K562 (cell line): ENCODE measurements at regions not wholly inside any gene's neighbourhood (a gene's known extent, or its start where the extent isn't known, plus 50 kb on each side); places are given as distances from the start of the nearest gene placed in this dataset.
A peak's percentile ranks its signal among the peaks of the same experiment; 100 is the strongest.

ENCODE experiments used
- CEBPB ChIP-seq: fragments of 450-650 bp; IDR thresholded peaks from 2 replicates; pipeline ENCODE4 v1.6.1; 2016; ENCODE audit warnings: missing genetic modification characterization, missing compliant biosample characterization
- CREB1 ChIP-seq, 2 experiments: sonication (generic) in 1 of 2; formaldehyde crosslinking in 1 of 2; IDR thresholded peaks; 2 replicates each; pipeline versions ENCODE4 v1.6.1 to v1.8.0; 2012 to 2022; ENCODE audit warnings: inconsistent platforms in 1 of 2, mild to moderate bottlenecking in 1 of 2, missing genetic modification reagents in 1 of 2, moderate library complexity in 1 of 2
- DDX20 ChIP-seq: fragments of 450-650 bp; IDR thresholded peaks from 2 replicates; pipeline ENCODE4 v1.6.1; 2016; ENCODE audit warnings: missing genetic modification characterization, low read depth, mild to moderate bottlenecking, missing compliant biosample characterization, moderate library complexity
- EP400 ChIP-seq: fragments of 450-650 bp; IDR thresholded peaks from 2 replicates; pipeline ENCODE4 v1.6.1; 2017; ENCODE audit warnings: antibody characterized with exemption, mild to moderate bottlenecking, moderate library complexity
- GTF2A2 ChIP-seq: IDR thresholded peaks from 2 replicates; pipeline ENCODE4 v1.6.1; 2016; ENCODE audit warnings: mild to moderate bottlenecking, missing genetic modification characterization, missing compliant biosample characterization
- IRF9 ChIP-seq: fragments of 450-650 bp; IDR thresholded peaks from 2 replicates; pipeline ENCODE4 v1.6.1; 2016; ENCODE audit warnings: missing biosample characterization, missing genetic modification characterization
- L3MBTL2 ChIP-seq: fragments of 450-650 bp; IDR thresholded peaks from 2 replicates; pipeline ENCODE4 v1.6.1; 2016; ENCODE audit warnings: mild to moderate bottlenecking, moderate library complexity
- LARP7 ChIP-seq: fragments of 450-650 bp; IDR thresholded peaks from 2 replicates; pipeline ENCODE4 v1.6.1; 2016
- MAFK ChIP-seq: IDR thresholded peaks from 2 replicates; pipeline ENCODE4 v1.6.1; 2011; ENCODE audit warnings: low read length, improper control_type of control experiment
- MAZ ChIP-seq, 2 experiments: fragments of 450-650 bp in 1 of 2; sonication (generic) in 1 of 2; formaldehyde crosslinking; IDR thresholded peaks in 1 of 2; conservative IDR thresholded peaks in 1 of 2; 2 replicates each; pipeline versions ENCODE4 v1.4.0 to v1.5.0; 2020; ENCODE audit warnings: mild to moderate bottlenecking in 1 of 2, missing genetic modification reagents in 1 of 2
- MCM2 ChIP-seq: fragments of 450-650 bp; IDR thresholded peaks from 2 replicates; pipeline ENCODE4 v1.6.1; 2017; ENCODE audit warnings: low read depth, mild to moderate bottlenecking
- NCOA1 ChIP-seq: fragments of 450-650 bp; IDR thresholded peaks from 2 replicates; pipeline ENCODE4 v1.6.1; 2016; ENCODE audit warnings: low read depth
- NCOA6 ChIP-seq: fragments of 450-650 bp; IDR thresholded peaks from 2 replicates; pipeline ENCODE4 v1.6.1; 2017; ENCODE audit warnings: mild to moderate bottlenecking
- OTX1 ChIP-seq: fragments of 450-650 bp; formaldehyde crosslinking; IDR thresholded peaks from 2 replicates; pipeline ENCODE4 v1.4.0; 2022; ENCODE audit warnings: mild to moderate bottlenecking
- RBM14 ChIP-seq: fragments of 200-400 bp; formaldehyde crosslinking; IDR thresholded peaks from 2 replicates; pipeline ENCODE4 v1.6.1; 2018; ENCODE audit warnings: low read depth, mild to moderate bottlenecking, low read length, moderate library complexity, borderline replicate concordance; ENCODE audit not compliant: insufficient read depth
- SIX5 ChIP-seq, 2 experiments: IDR thresholded peaks; 2 replicates each; pipeline ENCODE4 v1.6.1; 2011; ENCODE audit warnings: low read length in 2 of 2, borderline replicate concordance in 1 of 2, low read depth in 1 of 2, mild to moderate bottlenecking in 1 of 2, moderate library complexity in 1 of 2; ENCODE audit not compliant: insufficient read depth in 1 of 2
- SOX6 ChIP-seq: fragments of 450-650 bp; IDR thresholded peaks from 2 replicates; pipeline ENCODE4 v1.6.1; 2014; ENCODE audit warnings: mild to moderate bottlenecking
- TEAD1 ChIP-seq, 2 experiments: fragments of 450-650 bp in 1 of 2; sonication (generic) in 1 of 2; formaldehyde crosslinking; IDR thresholded peaks; 2 replicates each; pipeline versions ENCODE4 v1.4.0 to v1.8.0; 2020 to 2022; ENCODE audit warnings: mild to moderate bottlenecking in 2 of 2, missing genetic modification reagents in 1 of 2
- TEAD2 ChIP-seq: fragments of 450-650 bp; IDR thresholded peaks from 2 replicates; pipeline ENCODE4 v1.6.1; 2016; ENCODE audit warnings: missing genetic modification characterization, control low read depth, missing compliant biosample characterization
- TEAD4 ChIP-seq, 2 experiments: sonication (generic) in 1 of 2; formaldehyde crosslinking in 1 of 2; IDR thresholded peaks; 2 replicates each; pipeline versions ENCODE4 v1.6.1 to v1.8.0; 2012 to 2022; ENCODE audit warnings: borderline replicate concordance in 1 of 2, inconsistent platforms in 1 of 2, low read length in 1 of 2, mild to moderate bottlenecking in 1 of 2, missing genetic modification reagents in 1 of 2
- THAP12 ChIP-seq: fragments of 250-450 bp; sonication (Bioruptor Pico); IDR thresholded peaks from 2 replicates; pipeline ENCODE4 v1.9.0; 2021; ENCODE audit warnings: mild to moderate bottlenecking, inconsistent platforms
- ZC3H11A ChIP-seq: IDR thresholded peaks from 2 replicates; pipeline ENCODE4 v1.6.1; 2012; ENCODE audit warnings: low read depth, low read length, improper control_type of control experiment
- ZNF316 ChIP-seq: fragments of 450-650 bp; IDR thresholded peaks from 2 replicates; pipeline ENCODE4 v1.6.1; 2016
- TF ChIP-seq, protein P1 (sequence below): fragments of 250-450 bp; sonication (Bioruptor Pico); IDR thresholded peaks from 2 replicates; pipeline ENCODE4 v1.6.1; 2021; ENCODE audit warnings: mild to moderate bottlenecking
- TF ChIP-seq, protein P2 (sequence below): fragments of 450-650 bp; IDR thresholded peaks from 2 replicates; pipeline ENCODE4 v1.7.0; 2016; ENCODE audit warnings: borderline replicate concordance

DNA sequence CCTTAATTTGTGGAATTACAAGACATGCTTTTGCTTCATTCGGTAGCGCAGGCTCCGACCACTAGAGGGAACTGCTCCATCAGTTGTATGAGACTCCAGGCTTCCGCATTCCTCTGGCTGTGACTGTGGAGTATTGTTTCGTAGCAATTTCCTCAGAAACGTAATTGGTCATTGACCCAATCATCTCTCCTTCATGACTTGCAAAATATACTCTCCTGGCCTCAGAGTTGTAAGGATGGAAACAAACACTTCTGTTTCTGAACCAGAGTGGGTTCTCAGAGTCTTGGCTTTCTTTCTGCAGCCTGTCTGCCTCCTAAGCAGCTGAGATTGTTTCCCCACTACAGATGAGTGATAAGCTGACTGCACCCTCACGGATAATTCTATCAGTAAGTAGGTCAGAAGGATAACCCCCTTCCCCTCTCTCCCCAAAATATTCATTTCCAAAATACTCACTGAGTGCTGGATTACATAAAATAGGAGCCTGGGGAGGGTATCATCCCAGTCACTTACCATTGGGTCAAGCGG lies 146.8 kb upstream of the ZC3H12C start (continued):
- TF ChIP-seq TEAD2 (tag) (peak; percentile 91), CREB1 (IDR thresholded peaks at IDR 0.05) (peak; percentile 84), CREB1 (CRISPR knock-in tag; IDR thresholded peaks at IDR 0.05) (peak; percentile 75), SIX5 (IDR thresholded peaks at IDR 0.05; ENCODE audit: borderline replicate concordance in 1 of 2, insufficient read depth in 1 of 2, low read depth in 1 of 2, low read length in 2 of 2) (no peak), LARP7 (no peak), ZC3H11A (no peak), SOX6 (peak; percentile 64; the same call in 1 of the 2 replicates), TEAD4 (IDR thresholded peaks at IDR 0.05; ENCODE audit: low read length) (peak; percentile 90), TEAD4 (CRISPR knock-in tag; IDR thresholded peaks at IDR 0.05; ENCODE audit: borderline replicate concordance) (no peak), L3MBTL2 (0 out of 2 replicates have a peak, but pooled peaks have one; percentile 23), NCOA1 (no peak), GTF2A2 (tag) (no peak), NCOA6 (no peak), RBM14 (no peak), EP400 (peak; percentile 24; the same call in 1 of the 2 replicates), MAZ (CRISPR knock-in tag; conservative IDR thresholded peaks at IDR 0.05 in 1 of 2, IDR thresholded peaks at IDR 0.05 in 1 of 2) (0 out of 4 replicates have a peak, but pooled peaks of 1 of the 2 experiments have one; percentile 13), THAP12 (CRISPR knock-in tag) (no peak), DDX20 (tag) (no peak), ZNF316 (peak; percentile 89), MAFK (peak; percentile 71), OTX1 (CRISPR knock-in tag) (no peak), IRF9 (tag) (no peak), CEBPB (0 out of 2 replicates have a peak, but pooled peaks have one; percentile 37), MCM2 (no peak), TEAD1 (CRISPR knock-in tag; IDR thresholded peaks at IDR 0.05) (peak; percentile 97 to 99)
- TF ChIP-seq, protein P1, sequence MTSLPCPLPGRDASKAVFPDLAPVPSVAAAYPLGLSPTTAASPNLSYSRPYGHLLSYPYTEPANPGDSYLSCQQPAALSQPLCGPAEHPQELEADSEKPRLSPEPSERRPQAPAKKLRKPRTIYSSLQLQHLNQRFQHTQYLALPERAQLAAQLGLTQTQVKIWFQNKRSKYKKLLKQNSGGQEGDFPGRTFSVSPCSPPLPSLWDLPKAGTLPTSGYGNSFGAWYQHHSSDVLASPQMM (CRISPR knock-in tag): no peak
- TF ChIP-seq, protein P2, sequence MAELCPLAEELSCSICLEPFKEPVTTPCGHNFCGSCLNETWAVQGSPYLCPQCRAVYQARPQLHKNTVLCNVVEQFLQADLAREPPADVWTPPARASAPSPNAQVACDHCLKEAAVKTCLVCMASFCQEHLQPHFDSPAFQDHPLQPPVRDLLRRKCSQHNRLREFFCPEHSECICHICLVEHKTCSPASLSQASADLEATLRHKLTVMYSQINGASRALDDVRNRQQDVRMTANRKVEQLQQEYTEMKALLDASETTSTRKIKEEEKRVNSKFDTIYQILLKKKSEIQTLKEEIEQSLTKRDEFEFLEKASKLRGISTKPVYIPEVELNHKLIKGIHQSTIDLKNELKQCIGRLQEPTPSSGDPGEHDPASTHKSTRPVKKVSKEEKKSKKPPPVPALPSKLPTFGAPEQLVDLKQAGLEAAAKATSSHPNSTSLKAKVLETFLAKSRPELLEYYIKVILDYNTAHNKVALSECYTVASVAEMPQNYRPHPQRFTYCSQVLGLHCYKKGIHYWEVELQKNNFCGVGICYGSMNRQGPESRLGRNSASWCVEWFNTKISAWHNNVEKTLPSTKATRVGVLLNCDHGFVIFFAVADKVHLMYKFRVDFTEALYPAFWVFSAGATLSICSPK: no peak
